Kidney epithelial cell (primary cell): ENCODE measurements at regions not wholly inside any gene's neighbourhood (a gene's known extent, or its start where the extent isn't known, plus 50 kb on each side); places are given as distances from the start of the nearest gene placed in this dataset.
A peak's percentile ranks its signal among the peaks of the same experiment; 100 is the strongest.

Experiments
- DNase-seq: peaks from one replicate; pipeline ENCODE4 v3.0.0-alpha.2; 2010; ENCODE audit warnings: low read depth
- H3K27me3 ChIP-seq: 2 replicates; pipeline ENCODE4 v1.6.0; 2011; ENCODE audit warnings: low read length; ENCODE audit not compliant: control insufficient read depth, insufficient read depth
- H3K36me3 ChIP-seq: 2 replicates; pipeline ENCODE4 v1.5.1; 2011; ENCODE audit warnings: low read length; ENCODE audit not compliant: control insufficient read depth, insufficient read depth
- H3K4me3 ChIP-seq: 2 replicates; pipeline ENCODE4 v1.5.1; 2011; ENCODE audit warnings: low read depth, mild to moderate bottlenecking, control low read depth, low read length
- TF ChIP-seq, protein P1 (sequence below): IDR thresholded peaks from 2 replicates; pipeline ENCODE4 v1.5.1; 2011; ENCODE audit warnings: mild to moderate bottlenecking, moderate library complexity, low read length, control low read depth, inconsistent platforms; ENCODE audit not compliant: insufficient read depth, poor library complexity, severe bottlenecking

DNA sequence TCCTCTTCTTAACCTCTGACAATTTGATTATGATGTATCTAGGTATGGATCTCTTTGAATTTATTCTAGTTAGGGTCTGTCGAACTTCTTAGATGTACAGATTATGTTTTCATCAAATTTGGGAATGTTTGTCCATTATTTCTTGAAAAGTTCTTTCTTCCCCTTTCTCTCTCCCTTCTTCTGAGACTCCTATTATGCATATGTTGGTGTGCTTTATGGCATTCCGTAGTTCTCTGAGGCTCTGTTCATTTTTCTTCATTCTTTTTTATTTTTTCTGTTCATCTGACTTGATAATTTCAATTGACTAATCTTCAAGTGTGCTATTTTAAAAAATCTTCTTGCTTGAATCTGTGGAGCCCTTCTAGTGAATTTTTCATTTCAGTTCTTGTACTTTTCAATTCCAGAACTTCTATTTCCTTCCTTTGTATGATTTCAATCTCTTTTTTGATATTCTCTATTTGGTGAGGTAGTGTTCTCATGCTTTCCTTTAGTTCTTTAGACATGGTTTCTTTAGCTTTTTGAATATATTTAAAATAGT is 79.8 kb downstream of the TMEM270 start:
- TF ChIP-seq, protein P1, sequence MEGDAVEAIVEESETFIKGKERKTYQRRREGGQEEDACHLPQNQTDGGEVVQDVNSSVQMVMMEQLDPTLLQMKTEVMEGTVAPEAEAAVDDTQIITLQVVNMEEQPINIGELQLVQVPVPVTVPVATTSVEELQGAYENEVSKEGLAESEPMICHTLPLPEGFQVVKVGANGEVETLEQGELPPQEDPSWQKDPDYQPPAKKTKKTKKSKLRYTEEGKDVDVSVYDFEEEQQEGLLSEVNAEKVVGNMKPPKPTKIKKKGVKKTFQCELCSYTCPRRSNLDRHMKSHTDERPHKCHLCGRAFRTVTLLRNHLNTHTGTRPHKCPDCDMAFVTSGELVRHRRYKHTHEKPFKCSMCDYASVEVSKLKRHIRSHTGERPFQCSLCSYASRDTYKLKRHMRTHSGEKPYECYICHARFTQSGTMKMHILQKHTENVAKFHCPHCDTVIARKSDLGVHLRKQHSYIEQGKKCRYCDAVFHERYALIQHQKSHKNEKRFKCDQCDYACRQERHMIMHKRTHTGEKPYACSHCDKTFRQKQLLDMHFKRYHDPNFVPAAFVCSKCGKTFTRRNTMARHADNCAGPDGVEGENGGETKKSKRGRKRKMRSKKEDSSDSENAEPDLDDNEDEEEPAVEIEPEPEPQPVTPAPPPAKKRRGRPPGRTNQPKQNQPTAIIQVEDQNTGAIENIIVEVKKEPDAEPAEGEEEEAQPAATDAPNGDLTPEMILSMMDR, result no peak
- Histone ChIP-seq H3K27me3 (no peaks in the 10 kb centered on the region), H3K4me3 (no peak overlapping the region), H3K36me3 (no peaks in the 10 kb centered on the region)
- DNase-seq, result no peak

DNA sequence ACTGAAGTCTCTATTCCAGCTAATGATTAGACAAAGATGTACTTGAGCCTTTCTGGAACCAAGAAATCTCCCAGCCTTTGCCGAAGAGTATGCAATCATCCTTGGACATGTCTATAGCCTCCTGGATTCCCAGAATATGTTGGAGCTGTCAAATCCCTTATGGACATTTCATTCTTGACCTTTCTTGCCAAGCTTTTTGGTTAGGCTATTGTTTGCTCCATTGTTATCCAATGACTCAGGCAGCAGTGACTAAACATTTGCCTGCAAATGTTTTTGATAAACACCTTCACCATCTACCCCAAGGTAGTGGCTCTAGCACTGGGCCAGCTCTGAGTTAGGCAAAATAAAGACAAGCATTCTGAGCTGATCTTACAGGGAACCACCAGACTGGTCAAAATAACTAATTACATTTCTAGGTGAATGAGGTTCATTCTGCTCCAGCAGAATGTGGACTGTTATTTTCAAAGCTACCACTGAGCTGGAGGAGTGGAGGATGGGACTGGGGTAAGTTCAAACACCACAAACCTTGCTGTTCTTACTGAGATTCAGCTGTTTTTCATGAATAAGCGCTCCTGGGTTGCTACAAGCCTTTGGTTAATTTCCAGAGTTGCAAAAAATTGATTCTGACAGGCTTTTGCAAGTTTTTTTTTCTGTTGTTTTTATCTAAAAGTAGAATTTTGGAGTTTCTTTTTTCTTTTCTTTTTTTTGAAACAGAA is 81.0 kb downstream of the TMEM270 start:
- Histone ChIP-seq H3K27me3 (no peaks in the 10 kb centered on the region), H3K36me3 (no peaks in the 10 kb centered on the region), H3K4me3 (no peak overlapping the region)
- TF ChIP-seq, protein P1, result no peak
- peak; percentile 10 for DNase-seq

DNA sequence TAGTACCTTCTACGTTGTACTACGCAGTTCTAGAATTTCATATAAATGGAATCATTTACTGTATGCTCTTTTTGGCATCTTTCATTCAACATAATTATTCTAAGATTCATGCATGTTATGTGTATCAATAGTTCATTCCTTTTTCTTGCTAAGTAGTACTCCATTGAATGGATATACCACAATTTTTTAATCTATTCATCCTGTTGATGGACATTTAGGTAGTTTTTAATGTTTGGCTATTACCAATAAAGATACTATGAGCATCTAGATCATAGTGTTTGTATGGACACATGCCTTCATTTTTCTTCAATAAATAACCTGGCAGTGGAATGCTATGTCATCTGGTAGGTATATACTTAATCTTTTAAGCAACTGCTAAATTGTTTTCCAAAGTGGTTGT is 83.0 kb upstream of the ELN start:
- DNase-seq, result no peak
- no peaks in the 10 kb centered on the region for H3K27me3 ChIP-seq
- TF ChIP-seq, protein P1, result no peak
- no peaks in the 10 kb centered on the region for H3K36me3 ChIP-seq
- no peak overlapping the region for H3K4me3 ChIP-seq

DNA sequence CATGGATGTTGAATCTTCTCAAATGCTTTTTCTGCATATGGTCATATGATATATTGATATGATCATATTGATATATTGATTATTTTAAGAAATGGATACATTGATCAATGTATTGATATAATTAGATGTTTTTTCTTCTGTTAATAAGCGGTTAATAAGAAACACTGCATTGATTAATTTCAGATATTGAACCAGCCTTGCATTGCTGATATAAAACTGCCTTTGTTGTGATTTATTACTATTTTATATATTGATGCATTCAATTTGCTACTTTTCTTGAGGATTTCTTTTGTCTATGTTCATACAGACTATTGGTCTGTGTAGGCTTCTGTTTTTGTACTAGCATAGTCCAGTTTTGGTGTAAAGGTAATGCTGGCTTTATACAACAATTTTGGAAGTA is 79.7 kb upstream of the ELN start:
- no peak for DNase-seq
- no peaks in the 10 kb centered on the region for H3K36me3 ChIP-seq
- TF ChIP-seq, protein P1, result no peak
- H3K27me3 ChIP-seq, result no peaks in the 10 kb centered on the region
- H3K4me3 ChIP-seq, result no peak overlapping the region

DNA sequence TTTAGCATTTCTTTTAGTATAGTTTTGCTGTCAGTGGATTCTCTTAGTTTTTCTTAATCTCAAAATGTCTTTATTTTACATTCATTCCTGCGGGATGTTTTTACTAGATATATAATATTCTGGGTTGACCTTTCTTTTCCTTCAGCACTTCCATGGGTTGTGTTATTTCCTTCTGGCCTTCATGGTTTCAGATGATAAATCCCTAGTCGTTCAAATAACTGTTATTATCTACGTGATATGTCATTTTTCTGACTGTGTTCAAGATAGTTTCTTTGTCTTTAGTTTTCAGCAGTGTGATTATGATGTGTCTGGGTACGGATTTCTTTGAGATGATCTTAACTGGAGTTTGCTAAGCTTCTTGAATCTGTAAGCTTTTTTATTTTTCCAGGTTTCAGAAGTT is 75.7 kb upstream of the ELN start:
- TF ChIP-seq, protein P1, result no peak
- no peaks in the 10 kb centered on the region for H3K27me3 ChIP-seq
- H3K4me3 ChIP-seq, result no peak overlapping the region
- no peak for DNase-seq
- H3K36me3 ChIP-seq, result no peaks in the 10 kb centered on the region

DNA sequence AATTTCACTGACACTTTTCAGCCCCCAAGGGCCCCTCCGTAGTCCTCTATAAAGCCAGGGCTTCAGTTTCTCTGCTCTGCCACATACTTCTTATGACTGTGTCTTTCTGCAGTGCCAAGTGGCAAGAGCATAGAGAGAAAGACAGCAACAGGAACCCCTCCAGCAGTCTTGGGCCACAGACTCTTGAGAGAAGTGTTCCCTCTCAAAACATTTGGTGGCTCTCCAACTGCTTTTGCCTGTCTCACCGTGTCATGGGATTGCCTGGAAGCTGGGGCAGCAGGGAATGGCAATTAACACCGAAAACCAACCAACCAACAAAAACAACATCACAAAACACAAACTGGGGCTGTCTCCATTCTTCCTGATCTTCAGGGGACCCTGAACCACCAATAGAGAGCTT is 73.8 kb upstream of the ELN start:
- DNase-seq, result no peak
- Histone ChIP-seq H3K36me3 (no peaks in the 10 kb centered on the region), H3K4me3 (no peak overlapping the region), H3K27me3 (no peaks in the 10 kb centered on the region)
- TF ChIP-seq, protein P1, result no peak
